Liver (tissue), 8 donors: ENCODE measurements at regions not wholly inside any gene's neighbourhood (a gene's known extent, or its start where the extent isn't known, plus 50 kb on each side); places are given as distances from the start of the nearest gene placed in this dataset.
"Not testable (repeated sequence)": the region's sequence is repeated elsewhere in the genome, so short reads cannot be mapped to it uniquely, and the experiment has no call there.

ENCODE experiments used
- DNase-seq: peaks from one replicate; pipeline ENCODE4 v3.0.0-alpha.2; 2017; ENCODE audit warnings: low spot score
- H3K27ac ChIP-seq, 2 donors: one replicate each; pipeline ENCODE4 v1.7.0; 2013; ENCODE audit warnings: inconsistent platforms in 2 of 2, low read length in 2 of 2, control low read depth in 1 of 2, low read depth in 1 of 2, mild to moderate bottlenecking in 1 of 2
- H3K27me3 ChIP-seq, 4 donors: one replicate each; pipeline versions ENCODE4 v1.6.1 to v1.7.0; 2013; ENCODE audit warnings: low read length in 3 of 4, inconsistent platforms in 1 of 4, mild to moderate bottlenecking in 1 of 4, moderate library complexity in 1 of 4; ENCODE audit not compliant: control insufficient read depth in 4 of 4, insufficient read depth in 4 of 4
- H3K36me3 ChIP-seq, 4 donors: one replicate each; pipeline versions ENCODE4 v1.6.1 to v1.7.0; 2013; ENCODE audit warnings: low read length in 3 of 4, mild to moderate bottlenecking in 3 of 4, low read depth in 1 of 4, moderate library complexity in 1 of 4; ENCODE audit not compliant: control insufficient read depth in 4 of 4, insufficient read depth in 3 of 4
- H3K4me1 ChIP-seq, 4 donors: one replicate each; pipeline versions ENCODE4 v1.6.1 to v1.7.0; 2013; ENCODE audit warnings: low read length in 3 of 4, mild to moderate bottlenecking in 3 of 4, moderate library complexity in 1 of 4; ENCODE audit not compliant: control insufficient read depth in 4 of 4, insufficient read depth in 4 of 4
- H3K4me3 ChIP-seq, 3 donors: one replicate each; pipeline versions ENCODE4 v1.6.1 to v1.7.0; 2013; ENCODE audit warnings: low read length in 3 of 3, control low read depth in 1 of 3, low read depth in 1 of 3, mild to moderate bottlenecking in 1 of 3
- H3K9ac ChIP-seq, 2 donors: one replicate each; pipeline ENCODE4 v1.7.0; 2013; ENCODE audit warnings: low read length in 2 of 2, mild to moderate bottlenecking in 2 of 2, moderate library complexity in 2 of 2, control low read depth in 1 of 2, low read depth in 1 of 2
- H3K9me3 ChIP-seq, 4 donors: one replicate each; pipeline versions ENCODE4 v1.6.1 to v1.7.0; 2013; ENCODE audit warnings: low read length in 3 of 4; ENCODE audit not compliant: control insufficient read depth in 4 of 4
- EGR1 ChIP-seq, 2 donors: IDR thresholded peaks; 2 replicates each; pipeline ENCODE4 v1.6.1; 2016 to 2018; ENCODE audit warnings: antibody characterized with exemption in 2 of 2, low read depth in 2 of 2
- FOXA1 ChIP-seq: IDR thresholded peaks from 2 replicates; pipeline ENCODE4 v1.6.1; 2016; ENCODE audit warnings: antibody characterized with exemption
- FOXA2 ChIP-seq: IDR thresholded peaks from 2 replicates; pipeline ENCODE4 v1.6.1; 2016; ENCODE audit warnings: antibody characterized with exemption
- GABPA ChIP-seq, 2 donors: IDR thresholded peaks in 1 of 2; conservative IDR thresholded peaks in 1 of 2; 2 replicates each; pipeline ENCODE4 v1.6.1; 2016; ENCODE audit warnings: antibody characterized with exemption in 2 of 2, mild to moderate bottlenecking in 1 of 2, moderate library complexity in 1 of 2
- HNF4A ChIP-seq, 2 donors: conservative IDR thresholded peaks; 2 replicates each; pipeline ENCODE4 v1.6.1; 2016; ENCODE audit warnings: antibody characterized with exemption in 2 of 2, mild to moderate bottlenecking in 2 of 2
- HNF4G ChIP-seq: IDR thresholded peaks from 2 replicates; pipeline ENCODE4 v1.6.1; 2016; ENCODE audit warnings: antibody characterized with exemption
- JUND ChIP-seq, 2 donors: IDR thresholded peaks; 2 replicates each; pipeline ENCODE4 v1.6.1; 2016; ENCODE audit warnings: antibody characterized with exemption in 2 of 2
- NR2F2 ChIP-seq: IDR thresholded peaks from 2 replicates; pipeline ENCODE4 v1.6.1; 2016; ENCODE audit warnings: antibody characterized with exemption
- RAD21 ChIP-seq, 2 donors: IDR thresholded peaks; 2 replicates each; pipeline ENCODE4 v1.6.1; 2016; ENCODE audit warnings: antibody characterized with exemption in 2 of 2, mild to moderate bottlenecking in 2 of 2
- RXRA ChIP-seq, 2 donors: IDR thresholded peaks; 2 replicates each; pipeline ENCODE4 v1.6.1; 2017 to 2018; ENCODE audit warnings: antibody characterized with exemption in 2 of 2, mild to moderate bottlenecking in 1 of 2
- SP1 ChIP-seq: IDR thresholded peaks from 2 replicates; pipeline ENCODE4 v1.6.1; 2018; ENCODE audit warnings: antibody characterized with exemption, mild to moderate bottlenecking
- TAF1 ChIP-seq: conservative IDR thresholded peaks from 2 replicates; pipeline ENCODE4 v1.6.1; 2016; ENCODE audit warnings: antibody characterized with exemption, mild to moderate bottlenecking
- YY1 ChIP-seq: IDR thresholded peaks from 2 replicates; pipeline ENCODE4 v1.6.1; 2016; ENCODE audit warnings: antibody characterized with exemption, mild to moderate bottlenecking
- WGBS: extraction: QIAGEN DNeasy Blood & Tissue Kit; methylation state at CpG from one replicate; pipeline ENCODE4 v1.1.7; 2013; 5-methylcytosine and 5-hydroxymethylcytosine counted together
- TF ChIP-seq, protein P1 (sequence below): fragments of 150-350 bp; IDR thresholded peaks from 2 replicates; pipeline ENCODE4 v1.5.1; 2017; ENCODE audit warnings: improper control_type of control experiment, low read depth, low read length; ENCODE audit not compliant: missing input control
- TF ChIP-seq, protein P2 (sequence below): IDR thresholded peaks from 2 replicates; pipeline ENCODE4 v1.6.1; 2016; ENCODE audit warnings: antibody characterized with exemption, mild to moderate bottlenecking
- TF ChIP-seq, protein P3 (sequence below): IDR thresholded peaks from 2 replicates; pipeline ENCODE4 v1.6.1; 2016; ENCODE audit warnings: antibody characterized with exemption
- TF ChIP-seq, protein P4 (sequence below): IDR thresholded peaks from 2 replicates; pipeline ENCODE4 v1.6.1; 2016; ENCODE audit warnings: antibody characterized with exemption
- TF ChIP-seq, protein P5 (sequence below): IDR thresholded peaks from 2 replicates; pipeline ENCODE4 v1.6.1; 2016; ENCODE audit warnings: antibody characterized with exemption
- donor health status: healthy.
- donor health status: healthy.
- donor health status: healthy.
- donor health status: healthy.
- donor health status: healthy.

DNA sequence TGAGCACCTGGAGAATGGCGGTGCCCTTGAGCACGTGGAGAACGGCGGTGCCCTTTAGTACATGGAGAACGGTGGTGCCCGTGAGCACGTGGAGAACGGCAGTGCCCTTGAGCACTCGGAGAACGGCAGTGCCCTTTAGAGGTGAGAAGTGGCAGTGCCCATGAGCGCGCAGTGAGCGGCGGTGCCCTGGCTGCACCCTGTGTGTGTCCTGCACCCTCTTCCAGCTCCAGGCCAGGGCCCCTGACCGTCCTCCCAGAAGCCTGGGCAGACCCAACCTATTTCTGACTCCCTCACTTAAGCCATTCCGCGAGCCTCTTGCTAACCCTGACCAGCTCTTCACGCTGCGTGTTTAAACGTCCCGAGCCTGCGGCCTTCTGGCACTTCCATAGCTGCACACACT is 151.3 kb downstream of the DLL1 start:
- Histone ChIP-seq H3K36me3 (no peaks in the 10 kb centered on the region), H3K27me3 (no peaks in the 10 kb centered on the region), H3K4me1 (peaks cover 0 to 7% (median 1%) of the 10 kb centered on the region in 4 donors), H3K9ac (no peak overlapping the region), H3K27ac (no peak overlapping the region), H3K4me3 (no peak overlapping the region), H3K9me3 (peaks cover 0 to 6% (median 0%) of the 10 kb centered on the region in 4 donors)
- DNase-seq = no peak
- WGBS = 94% methylated on average over 22 of the region's 22 CpGs
- TF ChIP-seq TAF1 (no peak), JUND (IDR thresholded peaks at IDR 0.05) (no peak), RAD21 (IDR thresholded peaks at IDR 0.05) (no peak), GABPA (IDR thresholded peaks at IDR 0.05 in 1 of 2, conservative IDR thresholded peaks at IDR 0.05 in 1 of 2) (no peak), FOXA2 (no peak), YY1 (no peak), RXRA (IDR thresholded peaks at IDR 0.05) (no peak), SP1 (no peak), HNF4G (no peak), NR2F2 (no peak), FOXA1 (no peak), EGR1 (IDR thresholded peaks at IDR 0.05; ENCODE audit: low read depth in 2 of 2) (no peak), HNF4A (conservative IDR thresholded peaks at IDR 0.05) (no peak)
- TF ChIP-seq, protein P1, sequence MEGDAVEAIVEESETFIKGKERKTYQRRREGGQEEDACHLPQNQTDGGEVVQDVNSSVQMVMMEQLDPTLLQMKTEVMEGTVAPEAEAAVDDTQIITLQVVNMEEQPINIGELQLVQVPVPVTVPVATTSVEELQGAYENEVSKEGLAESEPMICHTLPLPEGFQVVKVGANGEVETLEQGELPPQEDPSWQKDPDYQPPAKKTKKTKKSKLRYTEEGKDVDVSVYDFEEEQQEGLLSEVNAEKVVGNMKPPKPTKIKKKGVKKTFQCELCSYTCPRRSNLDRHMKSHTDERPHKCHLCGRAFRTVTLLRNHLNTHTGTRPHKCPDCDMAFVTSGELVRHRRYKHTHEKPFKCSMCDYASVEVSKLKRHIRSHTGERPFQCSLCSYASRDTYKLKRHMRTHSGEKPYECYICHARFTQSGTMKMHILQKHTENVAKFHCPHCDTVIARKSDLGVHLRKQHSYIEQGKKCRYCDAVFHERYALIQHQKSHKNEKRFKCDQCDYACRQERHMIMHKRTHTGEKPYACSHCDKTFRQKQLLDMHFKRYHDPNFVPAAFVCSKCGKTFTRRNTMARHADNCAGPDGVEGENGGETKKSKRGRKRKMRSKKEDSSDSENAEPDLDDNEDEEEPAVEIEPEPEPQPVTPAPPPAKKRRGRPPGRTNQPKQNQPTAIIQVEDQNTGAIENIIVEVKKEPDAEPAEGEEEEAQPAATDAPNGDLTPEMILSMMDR = no peak
- TF ChIP-seq, protein P2, sequence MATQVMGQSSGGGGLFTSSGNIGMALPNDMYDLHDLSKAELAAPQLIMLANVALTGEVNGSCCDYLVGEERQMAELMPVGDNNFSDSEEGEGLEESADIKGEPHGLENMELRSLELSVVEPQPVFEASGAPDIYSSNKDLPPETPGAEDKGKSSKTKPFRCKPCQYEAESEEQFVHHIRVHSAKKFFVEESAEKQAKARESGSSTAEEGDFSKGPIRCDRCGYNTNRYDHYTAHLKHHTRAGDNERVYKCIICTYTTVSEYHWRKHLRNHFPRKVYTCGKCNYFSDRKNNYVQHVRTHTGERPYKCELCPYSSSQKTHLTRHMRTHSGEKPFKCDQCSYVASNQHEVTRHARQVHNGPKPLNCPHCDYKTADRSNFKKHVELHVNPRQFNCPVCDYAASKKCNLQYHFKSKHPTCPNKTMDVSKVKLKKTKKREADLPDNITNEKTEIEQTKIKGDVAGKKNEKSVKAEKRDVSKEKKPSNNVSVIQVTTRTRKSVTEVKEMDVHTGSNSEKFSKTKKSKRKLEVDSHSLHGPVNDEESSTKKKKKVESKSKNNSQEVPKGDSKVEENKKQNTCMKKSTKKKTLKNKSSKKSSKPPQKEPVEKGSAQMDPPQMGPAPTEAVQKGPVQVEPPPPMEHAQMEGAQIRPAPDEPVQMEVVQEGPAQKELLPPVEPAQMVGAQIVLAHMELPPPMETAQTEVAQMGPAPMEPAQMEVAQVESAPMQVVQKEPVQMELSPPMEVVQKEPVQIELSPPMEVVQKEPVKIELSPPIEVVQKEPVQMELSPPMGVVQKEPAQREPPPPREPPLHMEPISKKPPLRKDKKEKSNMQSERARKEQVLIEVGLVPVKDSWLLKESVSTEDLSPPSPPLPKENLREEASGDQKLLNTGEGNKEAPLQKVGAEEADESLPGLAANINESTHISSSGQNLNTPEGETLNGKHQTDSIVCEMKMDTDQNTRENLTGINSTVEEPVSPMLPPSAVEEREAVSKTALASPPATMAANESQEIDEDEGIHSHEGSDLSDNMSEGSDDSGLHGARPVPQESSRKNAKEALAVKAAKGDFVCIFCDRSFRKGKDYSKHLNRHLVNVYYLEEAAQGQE = no peak
- TF ChIP-seq, protein P3, sequence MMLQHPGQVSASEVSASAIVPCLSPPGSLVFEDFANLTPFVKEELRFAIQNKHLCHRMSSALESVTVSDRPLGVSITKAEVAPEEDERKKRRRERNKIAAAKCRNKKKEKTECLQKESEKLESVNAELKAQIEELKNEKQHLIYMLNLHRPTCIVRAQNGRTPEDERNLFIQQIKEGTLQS = no peak
- TF ChIP-seq, protein P4, sequence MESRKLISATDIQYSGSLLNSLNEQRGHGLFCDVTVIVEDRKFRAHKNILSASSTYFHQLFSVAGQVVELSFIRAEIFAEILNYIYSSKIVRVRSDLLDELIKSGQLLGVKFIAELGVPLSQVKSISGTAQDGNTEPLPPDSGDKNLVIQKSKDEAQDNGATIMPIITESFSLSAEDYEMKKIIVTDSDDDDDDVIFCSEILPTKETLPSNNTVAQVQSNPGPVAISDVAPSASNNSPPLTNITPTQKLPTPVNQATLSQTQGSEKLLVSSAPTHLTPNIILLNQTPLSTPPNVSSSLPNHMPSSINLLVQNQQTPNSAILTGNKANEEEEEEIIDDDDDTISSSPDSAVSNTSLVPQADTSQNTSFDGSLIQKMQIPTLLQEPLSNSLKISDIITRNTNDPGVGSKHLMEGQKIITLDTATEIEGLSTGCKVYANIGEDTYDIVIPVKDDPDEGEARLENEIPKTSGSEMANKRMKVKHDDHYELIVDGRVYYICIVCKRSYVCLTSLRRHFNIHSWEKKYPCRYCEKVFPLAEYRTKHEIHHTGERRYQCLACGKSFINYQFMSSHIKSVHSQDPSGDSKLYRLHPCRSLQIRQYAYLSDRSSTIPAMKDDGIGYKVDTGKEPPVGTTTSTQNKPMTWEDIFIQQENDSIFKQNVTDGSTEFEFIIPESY = no peak
- TF ChIP-seq, protein P5, sequence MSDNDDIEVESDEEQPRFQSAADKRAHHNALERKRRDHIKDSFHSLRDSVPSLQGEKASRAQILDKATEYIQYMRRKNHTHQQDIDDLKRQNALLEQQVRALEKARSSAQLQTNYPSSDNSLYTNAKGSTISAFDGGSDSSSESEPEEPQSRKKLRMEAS = no peak

DNA sequence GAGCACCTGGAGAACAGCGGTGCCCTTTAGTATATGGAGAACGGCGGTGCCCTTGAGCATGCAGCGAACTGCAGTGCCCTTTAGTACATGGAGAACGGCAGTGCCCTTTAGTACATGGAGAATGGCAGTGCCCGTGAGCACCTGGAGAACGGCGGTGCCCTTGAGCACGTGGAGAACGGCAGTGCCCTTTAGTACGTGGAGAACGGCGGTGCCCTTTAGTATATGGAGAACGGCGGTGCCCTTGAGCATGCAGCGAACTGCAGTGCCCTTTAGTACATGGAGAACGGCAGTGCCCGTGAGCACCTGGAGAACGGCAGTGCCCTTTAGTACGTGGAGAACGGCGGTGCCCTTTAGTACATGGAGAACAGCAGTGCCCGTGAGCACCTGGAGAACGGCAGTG is 151.8 kb downstream of the DLL1 start:
- not testable (repeated sequence) for H3K36me3 ChIP-seq, H3K27me3 ChIP-seq, H3K9me3 ChIP-seq, H3K4me3 ChIP-seq, DNase-seq, H3K4me1 ChIP-seq, H3K27ac ChIP-seq, H3K9ac ChIP-seq
- 93% methylated on average over 24 of the region's 24 CpGs for WGBS
